ENCODE measurements at regions not wholly inside any gene's neighbourhood (a gene's known extent, or its start where the extent isn't known, plus 50 kb on each side); places are given as distances from the start of the nearest gene placed in this dataset.
A peak's percentile ranks its signal among the peaks of the same experiment; 100 is the strongest.

DNA sequence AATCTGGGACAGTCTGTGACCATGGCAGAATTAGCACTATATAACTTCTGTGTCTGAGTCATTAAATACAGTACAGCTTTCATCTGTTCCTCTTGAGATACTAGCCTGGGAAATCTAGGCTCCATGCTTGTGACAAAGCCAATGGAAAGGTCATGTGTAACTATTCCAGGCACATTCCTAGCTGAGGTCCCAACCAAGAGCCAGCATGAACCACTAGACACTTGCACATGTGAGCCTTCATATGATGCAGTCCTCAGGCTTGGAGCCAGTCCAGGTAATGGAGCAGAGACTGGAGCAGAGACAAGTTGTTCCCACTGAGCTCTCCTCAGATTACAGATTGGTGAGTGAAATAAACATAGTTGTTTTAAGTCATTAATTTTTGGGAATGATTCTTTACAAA lies 412.4 kb upstream of the ZNF462 start:
- DNase-seq (peak in 2 of 5 donors; percentile 5 to 50), FAIRE-seq (no peak)
- Histone ChIP-seq H3K9ac (ENCODE audit: low read length in 3 of 3) (no peak overlapping the region), H3K27me3 (ENCODE audit: control insufficient read depth, insufficient read depth, low read length) (no peaks in the 10 kb centered on the region), H3K4me3 (ENCODE audit: low read length in 3 of 3) (no peak overlapping the region), H3K9me3 (ENCODE audit: control insufficient read depth in 2 of 3, insufficient read depth in 1 of 3, low read length in 3 of 3) (no peaks in the 10 kb centered on the region), H3K4me1 (ENCODE audit: control insufficient read depth in 2 of 3, insufficient read depth in 2 of 3, low read depth in 1 of 3, low read length in 3 of 3) (peaks cover 0 to 2% (median 0%) of the 10 kb centered on the region in 3 donors), H3K36me3 (ENCODE audit: control insufficient read depth in 2 of 3, insufficient read depth in 3 of 3, low read length in 3 of 3) (no peaks in the 10 kb centered on the region), H3K27ac (ENCODE audit: low read depth in 2 of 2, low read length in 2 of 2) (no peak overlapping the region)
- intact Hi-C loops (cut with DNase I): no loop called here
- TF ChIP-seq, protein P1, sequence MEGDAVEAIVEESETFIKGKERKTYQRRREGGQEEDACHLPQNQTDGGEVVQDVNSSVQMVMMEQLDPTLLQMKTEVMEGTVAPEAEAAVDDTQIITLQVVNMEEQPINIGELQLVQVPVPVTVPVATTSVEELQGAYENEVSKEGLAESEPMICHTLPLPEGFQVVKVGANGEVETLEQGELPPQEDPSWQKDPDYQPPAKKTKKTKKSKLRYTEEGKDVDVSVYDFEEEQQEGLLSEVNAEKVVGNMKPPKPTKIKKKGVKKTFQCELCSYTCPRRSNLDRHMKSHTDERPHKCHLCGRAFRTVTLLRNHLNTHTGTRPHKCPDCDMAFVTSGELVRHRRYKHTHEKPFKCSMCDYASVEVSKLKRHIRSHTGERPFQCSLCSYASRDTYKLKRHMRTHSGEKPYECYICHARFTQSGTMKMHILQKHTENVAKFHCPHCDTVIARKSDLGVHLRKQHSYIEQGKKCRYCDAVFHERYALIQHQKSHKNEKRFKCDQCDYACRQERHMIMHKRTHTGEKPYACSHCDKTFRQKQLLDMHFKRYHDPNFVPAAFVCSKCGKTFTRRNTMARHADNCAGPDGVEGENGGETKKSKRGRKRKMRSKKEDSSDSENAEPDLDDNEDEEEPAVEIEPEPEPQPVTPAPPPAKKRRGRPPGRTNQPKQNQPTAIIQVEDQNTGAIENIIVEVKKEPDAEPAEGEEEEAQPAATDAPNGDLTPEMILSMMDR (IDR thresholded peaks at IDR 0.05; ENCODE audit: borderline replicate concordance, extremely low read depth, insufficient read depth): no peak

DNA sequence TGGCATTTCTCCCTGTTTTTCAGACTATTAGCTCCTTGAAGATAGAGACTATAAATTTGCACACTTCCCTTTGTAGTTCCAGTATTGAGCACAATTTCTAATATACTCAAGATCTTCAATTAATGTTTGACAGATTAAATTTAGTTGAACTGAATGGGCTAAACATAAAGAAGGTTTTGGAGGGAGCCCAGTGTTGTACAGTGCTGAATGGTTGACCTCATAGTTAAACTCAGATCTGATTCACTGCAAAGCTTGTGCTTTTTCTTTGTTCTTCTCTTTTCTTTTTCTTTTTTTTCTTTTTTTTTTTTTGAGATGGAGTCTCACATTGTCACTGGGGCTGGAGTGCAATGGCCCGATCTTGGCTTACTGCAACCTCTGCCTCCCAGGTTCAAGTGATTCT lies 411.7 kb upstream of the ZNF462 start:
- TF ChIP-seq, protein P1 (IDR thresholded peaks at IDR 0.05; ENCODE audit: borderline replicate concordance, extremely low read depth, insufficient read depth): no peak
- no peaks in the 10 kb centered on the region for H3K9me3 ChIP-seq (ENCODE audit: control insufficient read depth in 2 of 3, insufficient read depth in 1 of 3, low read length in 3 of 3)
- H3K36me3 ChIP-seq (ENCODE audit: control insufficient read depth in 2 of 3, insufficient read depth in 3 of 3, low read length in 3 of 3): no peaks in the 10 kb centered on the region
- H3K4me1 ChIP-seq (ENCODE audit: control insufficient read depth in 2 of 3, insufficient read depth in 2 of 3, low read depth in 1 of 3, low read length in 3 of 3): peaks cover 0 to 2% (median 0%) of the 10 kb centered on the region in 3 donors
- no peaks in the 10 kb centered on the region for H3K27me3 ChIP-seq (ENCODE audit: control insufficient read depth, insufficient read depth, low read length)
- FAIRE-seq (no peak), DNase-seq (no peak)
- no peak overlapping the region for H3K9ac ChIP-seq (ENCODE audit: low read length in 3 of 3)
- H3K27ac ChIP-seq (ENCODE audit: low read depth in 2 of 2, low read length in 2 of 2): no peak overlapping the region
- no peak overlapping the region for H3K4me3 ChIP-seq (ENCODE audit: low read length in 3 of 3)
- intact Hi-C loops (cut with DNase I): no loop called here

DNA sequence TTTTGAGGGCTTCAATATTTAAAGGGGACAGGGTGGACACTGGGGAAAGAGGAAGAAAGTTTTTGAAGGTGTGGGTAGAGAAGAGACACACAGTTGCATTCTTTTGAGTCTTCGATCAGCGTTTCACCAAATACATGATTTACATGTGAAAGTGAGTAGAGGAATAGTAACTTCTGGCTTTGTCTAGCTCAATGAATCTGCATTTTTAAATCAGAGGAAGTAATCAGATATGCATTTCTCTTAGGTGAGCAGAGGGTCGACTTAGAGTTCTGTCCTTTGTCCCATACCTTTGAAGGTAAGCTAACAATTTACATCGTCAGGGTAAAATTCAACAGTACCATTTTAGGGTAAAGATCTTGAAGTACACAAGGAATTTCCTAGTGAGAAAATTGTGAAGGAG lies 406.4 kb upstream of the ZNF462 start:
- Histone ChIP-seq H3K9ac (ENCODE audit: low read length in 3 of 3) (no peak overlapping the region), H3K27ac (ENCODE audit: low read depth in 2 of 2, low read length in 2 of 2) (no peak overlapping the region)

More for the DNA sequence above, 406.4 kb upstream of the ZNF462 start:
- DNase-seq (no peak), FAIRE-seq (no peak)
- Histone ChIP-seq H3K27me3 (ENCODE audit: control insufficient read depth, insufficient read depth, low read length) (no peaks in the 10 kb centered on the region), H3K36me3 (ENCODE audit: control insufficient read depth in 2 of 3, insufficient read depth in 3 of 3, low read length in 3 of 3) (no peaks in the 10 kb centered on the region), H3K4me1 (ENCODE audit: control insufficient read depth in 2 of 3, insufficient read depth in 2 of 3, low read depth in 1 of 3, low read length in 3 of 3) (no peaks in the 10 kb centered on the region), H3K4me3 (ENCODE audit: low read length in 3 of 3) (no peak overlapping the region), H3K9me3 (ENCODE audit: control insufficient read depth in 2 of 3, insufficient read depth in 1 of 3, low read length in 3 of 3) (peaks cover 0 to 5% (median 0%) of the 10 kb centered on the region in 3 donors)
- intact Hi-C loops (cut with DNase I): no loop called here
- TF ChIP-seq, protein P1 (IDR thresholded peaks at IDR 0.05; ENCODE audit: borderline replicate concordance, extremely low read depth, insufficient read depth): no peak

Measured in kidney (tissue), 13 donors.